ENCODE measurements at regions not wholly inside any gene's neighbourhood (a gene's known extent, or its start where the extent isn't known, plus 50 kb on each side); places are given as distances from the start of the nearest gene placed in this dataset.

DNA sequence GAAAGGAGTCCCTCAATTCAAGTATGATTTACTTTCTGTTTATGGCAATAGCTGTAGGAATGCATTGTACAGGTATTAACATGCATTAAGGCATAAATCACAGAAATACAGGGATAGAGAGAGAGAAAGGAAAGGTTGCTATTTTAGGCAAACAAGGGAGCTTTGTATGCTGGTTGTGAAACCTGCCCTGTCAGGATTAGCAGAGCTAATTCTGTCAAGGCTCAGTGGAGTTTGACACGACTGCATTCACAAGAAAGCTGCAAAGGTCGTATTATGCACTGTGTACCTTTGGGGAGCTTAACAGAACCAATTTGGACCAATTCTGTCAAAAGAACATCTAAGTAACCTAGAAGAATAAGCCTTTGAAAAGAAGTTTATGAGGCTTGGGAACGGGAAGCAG is 239.3 kb downstream of the GRIA2 start:
- Histone ChIP-seq H3K9ac (ENCODE audit: low read depth, low read length, poor library complexity, severe bottlenecking) (no peak overlapping the region), H4K20me1 (ENCODE audit: insufficient read depth, low read length, poor library complexity, severe bottlenecking) (no peaks in the 10 kb centered on the region), H3K27me3 (ENCODE audit: insufficient read depth, low read length, poor library complexity, severe bottlenecking) (no peaks in the 10 kb centered on the region), H3F3A (ENCODE audit: low read depth) (no peaks in the 10 kb centered on the region), H3K9me3 (ENCODE audit: insufficient read depth, low read depth, low read length) (no peaks in the 10 kb centered on the region), H3K4me1 (ENCODE audit: insufficient read depth, low read length, poor library complexity, severe bottlenecking) (no peaks in the 10 kb centered on the region), H2AFZ (ENCODE audit: low read length) (no peak overlapping the region), H3K36me3 (ENCODE audit: insufficient read depth, low read length) (no peaks in the 10 kb centered on the region), H3K79me2 (ENCODE audit: insufficient read depth, low read length) (no peaks in the 10 kb centered on the region), H3K4me2 (ENCODE audit: low read depth, low read length, poor library complexity, severe bottlenecking) (no peak overlapping the region), H3K4me3 (ENCODE audit: low read length, poor library complexity, severe bottlenecking) (no peak overlapping the region), H3K9me2 (replicated peaks; ENCODE audit: low read depth, low read length) (no peaks in the 10 kb centered on the region)
- TF ChIP-seq, protein P1, sequence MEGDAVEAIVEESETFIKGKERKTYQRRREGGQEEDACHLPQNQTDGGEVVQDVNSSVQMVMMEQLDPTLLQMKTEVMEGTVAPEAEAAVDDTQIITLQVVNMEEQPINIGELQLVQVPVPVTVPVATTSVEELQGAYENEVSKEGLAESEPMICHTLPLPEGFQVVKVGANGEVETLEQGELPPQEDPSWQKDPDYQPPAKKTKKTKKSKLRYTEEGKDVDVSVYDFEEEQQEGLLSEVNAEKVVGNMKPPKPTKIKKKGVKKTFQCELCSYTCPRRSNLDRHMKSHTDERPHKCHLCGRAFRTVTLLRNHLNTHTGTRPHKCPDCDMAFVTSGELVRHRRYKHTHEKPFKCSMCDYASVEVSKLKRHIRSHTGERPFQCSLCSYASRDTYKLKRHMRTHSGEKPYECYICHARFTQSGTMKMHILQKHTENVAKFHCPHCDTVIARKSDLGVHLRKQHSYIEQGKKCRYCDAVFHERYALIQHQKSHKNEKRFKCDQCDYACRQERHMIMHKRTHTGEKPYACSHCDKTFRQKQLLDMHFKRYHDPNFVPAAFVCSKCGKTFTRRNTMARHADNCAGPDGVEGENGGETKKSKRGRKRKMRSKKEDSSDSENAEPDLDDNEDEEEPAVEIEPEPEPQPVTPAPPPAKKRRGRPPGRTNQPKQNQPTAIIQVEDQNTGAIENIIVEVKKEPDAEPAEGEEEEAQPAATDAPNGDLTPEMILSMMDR (conservative IDR thresholded peaks at IDR 0.05; ENCODE audit: low read length), result no peak
- no peak for TF ChIP-seq EZH2phosphoT487 (IDR thresholded peaks at IDR 0.05; ENCODE audit: borderline replicate concordance)

DNA sequence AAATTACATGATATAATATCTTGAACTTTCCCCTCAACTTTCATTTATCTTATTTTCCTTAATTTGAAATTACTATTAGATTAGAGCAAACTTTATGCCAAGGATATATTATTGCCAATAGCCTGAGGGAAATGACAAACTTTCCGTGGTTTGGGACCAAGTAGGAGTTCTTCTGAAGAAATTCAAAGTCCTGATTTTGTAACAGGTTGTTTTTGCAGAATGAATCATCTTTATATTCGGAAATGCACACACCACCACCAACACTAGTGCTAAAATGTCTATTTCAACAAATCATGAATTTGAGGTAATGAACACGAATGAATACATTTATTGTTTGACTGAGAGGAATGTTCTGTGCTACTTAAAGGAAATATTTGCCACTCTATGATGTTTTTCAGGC is 226.7 kb downstream of the GRIA2 start:
- Histone ChIP-seq H3K27me3 (ENCODE audit: insufficient read depth, low read length, poor library complexity, severe bottlenecking) (no peaks in the 10 kb centered on the region), H3K4me3 (ENCODE audit: low read length, poor library complexity, severe bottlenecking) (no peak overlapping the region), H3K9me3 (ENCODE audit: insufficient read depth, low read depth, low read length) (no peaks in the 10 kb centered on the region), H3K9me2 (replicated peaks; ENCODE audit: low read depth, low read length) (no peaks in the 10 kb centered on the region), H2AFZ (ENCODE audit: low read length) (no peak overlapping the region), H3K9ac (ENCODE audit: low read depth, low read length, poor library complexity, severe bottlenecking) (no peak overlapping the region), H3K4me2 (ENCODE audit: low read depth, low read length, poor library complexity, severe bottlenecking) (no peak overlapping the region), H3K4me1 (ENCODE audit: insufficient read depth, low read length, poor library complexity, severe bottlenecking) (no peaks in the 10 kb centered on the region), H3F3A (ENCODE audit: low read depth) (no peaks in the 10 kb centered on the region), H4K20me1 (ENCODE audit: insufficient read depth, low read length, poor library complexity, severe bottlenecking) (no peaks in the 10 kb centered on the region), H3K79me2 (ENCODE audit: insufficient read depth, low read length) (no peaks in the 10 kb centered on the region), H3K36me3 (ENCODE audit: insufficient read depth, low read length) (no peaks in the 10 kb centered on the region)
- no peak for TF ChIP-seq EZH2phosphoT487 (IDR thresholded peaks at IDR 0.05; ENCODE audit: borderline replicate concordance)
- TF ChIP-seq, protein P1 (conservative IDR thresholded peaks at IDR 0.05; ENCODE audit: low read length), result no peak

DNA sequence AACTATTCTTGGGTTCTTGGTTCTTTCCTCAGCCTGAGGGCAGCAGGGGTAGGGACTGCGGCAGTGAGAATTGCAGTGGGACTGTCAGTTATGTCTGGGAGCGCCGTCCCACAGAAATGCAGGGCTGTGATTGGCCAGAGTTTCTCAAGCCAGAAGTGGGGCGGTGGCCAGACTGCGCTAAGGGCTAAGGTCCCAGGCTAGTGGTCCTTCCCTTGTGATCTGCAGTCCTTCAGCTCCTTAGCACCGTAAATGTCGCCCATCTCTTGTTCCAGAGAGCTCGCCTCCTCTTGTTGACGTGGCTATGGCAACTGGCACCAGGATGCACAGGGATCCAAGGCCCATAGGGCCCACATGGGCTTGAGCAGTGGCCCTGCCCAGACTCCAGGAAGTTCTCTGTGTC is 223.5 kb downstream of the GRIA2 start:
- Histone ChIP-seq H3K9me3 (ENCODE audit: insufficient read depth, low read depth, low read length) (no peaks in the 10 kb centered on the region), H3K4me3 (ENCODE audit: low read length, poor library complexity, severe bottlenecking) (no peak overlapping the region), H3K9me2 (replicated peaks; ENCODE audit: low read depth, low read length) (no peaks in the 10 kb centered on the region), H3K79me2 (ENCODE audit: insufficient read depth, low read length) (no peaks in the 10 kb centered on the region), H3F3A (ENCODE audit: low read depth) (no peaks in the 10 kb centered on the region), H3K36me3 (ENCODE audit: insufficient read depth, low read length) (no peaks in the 10 kb centered on the region), H3K27me3 (ENCODE audit: insufficient read depth, low read length, poor library complexity, severe bottlenecking) (no peaks in the 10 kb centered on the region), H2AFZ (ENCODE audit: low read length) (no peak overlapping the region), H3K9ac (ENCODE audit: low read depth, low read length, poor library complexity, severe bottlenecking) (no peak overlapping the region), H3K4me2 (ENCODE audit: low read depth, low read length, poor library complexity, severe bottlenecking) (no peak overlapping the region), H4K20me1 (ENCODE audit: insufficient read depth, low read length, poor library complexity, severe bottlenecking) (no peaks in the 10 kb centered on the region), H3K4me1 (ENCODE audit: insufficient read depth, low read length, poor library complexity, severe bottlenecking) (no peaks in the 10 kb centered on the region)
- no peak for TF ChIP-seq EZH2phosphoT487 (IDR thresholded peaks at IDR 0.05; ENCODE audit: borderline replicate concordance)
- TF ChIP-seq, protein P1 (conservative IDR thresholded peaks at IDR 0.05; ENCODE audit: low read length), result no peak

Measured in Loucy (cell line).